Sigmoid colon (tissue), 6 donors: ENCODE measurements at regions not wholly inside any gene's neighbourhood (a gene's known extent, or its start where the extent isn't known, plus 50 kb on each side); places are given as distances from the start of the nearest gene placed in this dataset.

Source experiments
- DNase-seq: peaks from one replicate; pipeline ENCODE4 v3.0.0-alpha.2; 2019
- H3K27ac ChIP-seq, 4 donors: fragments of 200-600 bp; sonication (generic); one replicate each; pipeline ENCODE4 v1.5.1; 2016 to 2019; ENCODE audit warnings: mild to moderate bottlenecking in 1 of 4
- H3K27me3 ChIP-seq, 3 donors: fragments of 200-600 bp; sonication (generic); one replicate each; pipeline ENCODE4 v1.5.1; 2019; ENCODE audit warnings: mild to moderate bottlenecking in 1 of 3
- H3K36me3 ChIP-seq, 4 donors: fragments of 200-600 bp; sonication (generic); one replicate each; pipeline ENCODE4 v1.5.1; 2016 to 2019
- H3K4me1 ChIP-seq, 4 donors: fragments of 200-600 bp; sonication (generic); one replicate each; pipeline ENCODE4 v1.5.1; 2017 to 2019
- H3K4me3 ChIP-seq, 4 donors: fragments of 200-600 bp; sonication (generic); one replicate each; pipeline ENCODE4 v1.5.1; 2017 to 2019; ENCODE audit warnings: mild to moderate bottlenecking in 2 of 4, moderate library complexity in 1 of 4
- H3K9me3 ChIP-seq, 4 donors: fragments of 200-600 bp in 3 of 4; sonication (generic) in 3 of 4; one replicate each; pipeline versions ENCODE4 v1.5.1 to v1.6.1; 2013 to 2019
- EP300 ChIP-seq, 4 donors: sonication (generic); formaldehyde crosslinking; IDR thresholded peaks; one replicate each; pipeline ENCODE4 v1.6.1; 2017; ENCODE audit warnings: antibody characterized with exemption in 4 of 4
- POLR2A ChIP-seq, 2 donors: fragments of 450-650 bp; IDR thresholded peaks; one replicate each; pipeline ENCODE4 v1.6.1; 2016; ENCODE audit warnings: antibody characterized with exemption in 2 of 2, mild to moderate bottlenecking in 2 of 2, moderate library complexity in 2 of 2
- POLR2AphosphoS5 ChIP-seq, 4 donors: sonication (generic); formaldehyde crosslinking; IDR thresholded peaks; one replicate each; pipeline ENCODE4 v1.6.1; 2017; ENCODE audit warnings: antibody characterized with exemption in 4 of 4
- WGBS, 2 donors: extraction: QIAGEN DNeasy Blood & Tissue Kit; methylation state at CpG; one replicate each; pipeline ENCODE4 v1.1.7; 2013; 5-methylcytosine and 5-hydroxymethylcytosine counted together
- intact Hi-C: fragments of 100-400 bp; cut with DNase I; formaldehyde crosslinking; loops from one replicate; pipeline ENCODE4 v1.15.1; 2023
- TF ChIP-seq, protein P1 (sequence below), 4 experiments: fragments of 450-650 bp in 3 of 4; fragments of 200-600 bp in 1 of 4; IDR thresholded peaks; one replicate each; pipeline ENCODE4 v1.5.1; 2016 to 2019; ENCODE audit warnings: antibody characterized with exemption in 4 of 4, mild to moderate bottlenecking in 3 of 4, moderate library complexity in 2 of 4
- donor health status: healthy with polysubstance abuse.
- donor health status: healthy.

DNA sequence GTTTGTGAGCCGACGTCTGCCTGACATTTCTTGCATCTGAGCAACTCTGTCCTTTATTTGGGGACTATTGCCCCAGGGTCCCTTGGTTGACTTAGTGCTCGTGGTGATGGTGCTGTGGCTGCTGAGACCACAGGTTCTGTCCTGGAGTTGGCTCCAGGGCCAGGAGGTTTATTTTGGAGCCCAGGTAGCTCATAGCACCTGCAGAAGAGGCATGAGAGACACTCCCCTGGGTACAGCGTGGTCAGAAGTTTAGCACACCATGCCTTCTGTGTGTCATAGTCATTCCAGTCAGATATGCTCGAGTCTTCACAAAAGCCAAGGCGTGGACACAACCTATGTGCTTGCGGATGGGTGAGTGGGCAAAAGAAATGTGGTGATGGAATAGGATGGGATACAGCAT is 496.9 kb downstream of the TCERG1L start:
- H3K36me3 ChIP-seq, result no peaks in the 10 kb centered on the region
- H3K4me1 ChIP-seq, result no peaks in the 10 kb centered on the region
- TF ChIP-seq, protein P1, sequence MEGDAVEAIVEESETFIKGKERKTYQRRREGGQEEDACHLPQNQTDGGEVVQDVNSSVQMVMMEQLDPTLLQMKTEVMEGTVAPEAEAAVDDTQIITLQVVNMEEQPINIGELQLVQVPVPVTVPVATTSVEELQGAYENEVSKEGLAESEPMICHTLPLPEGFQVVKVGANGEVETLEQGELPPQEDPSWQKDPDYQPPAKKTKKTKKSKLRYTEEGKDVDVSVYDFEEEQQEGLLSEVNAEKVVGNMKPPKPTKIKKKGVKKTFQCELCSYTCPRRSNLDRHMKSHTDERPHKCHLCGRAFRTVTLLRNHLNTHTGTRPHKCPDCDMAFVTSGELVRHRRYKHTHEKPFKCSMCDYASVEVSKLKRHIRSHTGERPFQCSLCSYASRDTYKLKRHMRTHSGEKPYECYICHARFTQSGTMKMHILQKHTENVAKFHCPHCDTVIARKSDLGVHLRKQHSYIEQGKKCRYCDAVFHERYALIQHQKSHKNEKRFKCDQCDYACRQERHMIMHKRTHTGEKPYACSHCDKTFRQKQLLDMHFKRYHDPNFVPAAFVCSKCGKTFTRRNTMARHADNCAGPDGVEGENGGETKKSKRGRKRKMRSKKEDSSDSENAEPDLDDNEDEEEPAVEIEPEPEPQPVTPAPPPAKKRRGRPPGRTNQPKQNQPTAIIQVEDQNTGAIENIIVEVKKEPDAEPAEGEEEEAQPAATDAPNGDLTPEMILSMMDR (IDR thresholded peaks at IDR 0.05), result no peak
- TF ChIP-seq EP300 (IDR thresholded peaks at IDR 0.05) (no peak), POLR2A (IDR thresholded peaks at IDR 0.05) (no peak), POLR2AphosphoS5 (IDR thresholded peaks at IDR 0.05) (no peak)
- intact Hi-C loops, result no loop called here
- WGBS, 2 donors, result 80 to 85% methylated on average over 7 of the region's 7 CpGs
- H3K27me3 ChIP-seq, result peaks cover 0 to 5% (median 0%) of the 10 kb centered on the region in 3 donors
- H3K4me3 ChIP-seq, result no peak overlapping the region
- DNase-seq, result no peak
- H3K9me3 ChIP-seq, result no peaks in the 10 kb centered on the region
- H3K27ac ChIP-seq, result no peak overlapping the region

DNA sequence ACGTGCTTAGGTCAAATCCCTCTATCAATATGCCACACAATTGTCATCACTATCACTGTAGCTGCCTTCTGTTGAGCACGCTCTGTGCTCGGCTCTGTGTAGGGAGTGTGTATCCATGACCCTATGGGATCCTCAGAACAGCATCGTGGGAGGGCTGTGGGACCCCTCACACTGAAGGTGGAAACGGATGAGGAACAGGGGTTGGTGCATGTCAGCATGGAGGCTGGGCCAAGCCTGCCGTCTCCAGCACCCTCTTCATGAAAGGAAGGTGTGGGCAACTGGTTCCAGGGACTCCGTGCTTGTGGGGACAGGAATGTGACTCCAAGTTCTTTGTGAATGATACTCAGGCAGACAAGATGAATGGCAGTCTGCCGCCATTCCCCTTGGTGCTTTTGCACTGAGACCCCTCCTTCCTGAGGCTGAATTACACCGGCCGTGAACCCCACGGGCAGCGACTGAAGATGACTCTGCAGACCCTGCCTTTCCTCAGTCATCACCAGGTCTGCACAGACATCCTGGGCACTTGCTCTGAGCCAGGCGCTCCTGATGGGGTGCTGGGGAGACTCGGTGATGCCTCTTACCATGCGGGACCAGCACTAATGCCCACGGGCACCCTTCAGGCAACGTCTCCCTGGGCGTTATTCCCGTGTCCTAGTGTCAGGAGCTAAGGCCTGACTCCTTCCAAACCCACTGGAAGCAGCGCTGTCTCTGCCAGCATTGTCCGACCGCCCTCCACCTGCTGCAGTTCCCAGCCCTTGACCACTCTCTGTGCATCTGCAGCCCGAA is 495.2 kb downstream of the TCERG1L start:
- DNase-seq, result no peak
- WGBS, 2 donors, result 85 to 86% methylated on average over 23 of the region's 23 CpGs

DNA sequence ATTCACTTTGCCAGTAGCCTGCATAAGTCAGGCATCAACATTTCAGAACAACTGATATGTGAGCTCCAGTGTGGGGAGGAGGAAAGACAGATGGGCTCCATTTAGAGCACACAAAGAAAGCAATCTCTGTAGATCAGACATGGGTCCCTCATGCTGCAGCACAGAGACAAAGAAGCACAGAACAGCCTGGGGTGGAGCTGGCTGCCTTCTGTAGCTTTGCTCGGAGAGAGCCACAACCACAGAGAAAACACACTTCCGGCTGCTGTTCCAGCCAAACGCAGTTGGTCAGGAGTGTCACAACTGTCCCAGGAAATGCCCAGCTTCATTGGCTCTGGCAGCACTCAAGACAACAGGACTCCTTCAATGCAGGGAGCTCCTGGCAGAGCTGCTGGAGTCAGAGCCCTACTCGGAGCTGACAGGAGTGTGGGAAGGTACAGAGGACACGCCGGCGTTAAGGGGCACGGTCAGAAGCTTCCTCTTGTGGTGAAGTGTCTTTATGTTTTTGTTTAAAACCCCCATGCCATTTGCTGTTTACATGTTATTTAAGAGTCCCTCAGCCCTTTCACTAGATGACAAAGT is 494.4 kb downstream of the TCERG1L start:
- no peak for DNase-seq
- H3K27me3 ChIP-seq, result no peaks in the 10 kb centered on the region
- 78 to 79% methylated on average over 8 of the region's 8 CpGs for WGBS, 2 donors

More for the DNA sequence above, 495.2 kb downstream of the TCERG1L start:
- Histone ChIP-seq H3K4me3 (no peak overlapping the region), H3K27ac (no peak overlapping the region), H3K9me3 (no peaks in the 10 kb centered on the region), H3K36me3 (no peaks in the 10 kb centered on the region), H3K4me1 (no peaks in the 10 kb centered on the region), H3K27me3 (no peaks in the 10 kb centered on the region)
- TF ChIP-seq EP300 (IDR thresholded peaks at IDR 0.05) (no peak), POLR2AphosphoS5 (IDR thresholded peaks at IDR 0.05) (no peak), POLR2A (IDR thresholded peaks at IDR 0.05) (no peak)
- TF ChIP-seq, protein P1 (IDR thresholded peaks at IDR 0.05), result no peak
- intact Hi-C loops, result no loop called here

DNA sequence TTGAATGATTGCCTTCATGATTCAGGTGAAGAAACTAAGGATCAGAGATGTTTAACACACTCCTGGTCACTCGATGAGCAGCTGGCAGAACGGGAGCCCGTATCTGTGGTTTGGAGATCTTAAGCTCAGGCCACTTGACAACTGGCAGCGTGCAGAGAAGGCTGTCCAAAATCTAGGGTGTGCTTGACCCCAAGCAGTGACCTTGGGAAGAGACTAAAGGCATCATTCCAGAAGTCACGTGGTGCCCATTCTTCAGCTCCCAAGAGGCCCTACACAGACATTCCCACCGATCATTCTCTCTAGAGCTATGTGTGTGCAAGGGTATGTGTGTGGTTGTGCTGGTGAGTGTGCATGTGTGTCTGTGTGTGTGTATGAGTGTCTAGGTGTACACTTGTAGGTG is 493.8 kb downstream of the TCERG1L start:
- H3K36me3 ChIP-seq, result no peaks in the 10 kb centered on the region
- H3K27me3 ChIP-seq, result no peaks in the 10 kb centered on the region
- DNase-seq, result no peak
- no peak overlapping the region for H3K4me3 ChIP-seq
- H3K4me1 ChIP-seq, result no peaks in the 10 kb centered on the region
- WGBS, 2 donors, result 79 to 83% methylated on average over 6 of the region's 6 CpGs
- no peak overlapping the region for H3K27ac ChIP-seq
- intact Hi-C loops, result no loop called here
- H3K9me3 ChIP-seq, result no peaks in the 10 kb centered on the region
- no peak for TF ChIP-seq POLR2A (IDR thresholded peaks at IDR 0.05)
- TF ChIP-seq, protein P1 (IDR thresholded peaks at IDR 0.05), result no peak
- no peak for TF ChIP-seq POLR2AphosphoS5 (IDR thresholded peaks at IDR 0.05)

More for the DNA sequence above, 494.4 kb downstream of the TCERG1L start:
- Histone ChIP-seq H3K36me3 (no peaks in the 10 kb centered on the region), H3K9me3 (no peaks in the 10 kb centered on the region), H3K4me3 (no peak overlapping the region), H3K27ac (no peak overlapping the region), H3K4me1 (no peaks in the 10 kb centered on the region)
- TF ChIP-seq POLR2AphosphoS5 (IDR thresholded peaks at IDR 0.05) (no peak), EP300 (IDR thresholded peaks at IDR 0.05) (no peak), POLR2A (IDR thresholded peaks at IDR 0.05) (no peak)
- TF ChIP-seq, protein P1 (IDR thresholded peaks at IDR 0.05), result no peak
- intact Hi-C loops, result no loop called here
